Endothelial cell of umbilical vein (primary cell): ENCODE measurements at regions not wholly inside any gene's neighbourhood (a gene's known extent, or its start where the extent isn't known, plus 50 kb on each side); places are given as distances from the start of the nearest gene placed in this dataset.

Experiments used
- BruUV-seq: library from RNA; stranded (reverse); fragments of 400-500 nt; replicated peaks from 2 replicates; lab custom pipeline; 2021; lab: Mats Ljungman, UMichigan
- CTCF ChIA-PET: fragments of 300-600, 350-600 bp; sonication (Branson Sonifier 250); formaldehyde crosslinking; loops from one replicate; lab custom pipeline; 2021; ENCODE audit warnings: antibody characterized with exemption, inconsistent platforms; lab: Charles Lee
- POLR2A ChIA-PET: fragments of 300-600, 350-600 bp; sonication (Branson Sonifier 250); formaldehyde crosslinking; loops from one replicate; lab custom pipeline; 2021; ENCODE audit warnings: antibody characterized with exemption, inconsistent platforms; lab: Charles Lee
- DNase-seq: peaks from one replicate; pipeline ENCODE4 v3.0.0-alpha.2; 2011; ENCODE audit warnings: low read depth, low spot score
- FAIRE-seq: peaks from 2 replicates; lab custom pipeline; 2011; peaks lifted over from hg19 to GRCh38; lab: Jason Lieb, UNC
- H2AFZ ChIP-seq: 2 replicates; pipeline ENCODE4 v1.6.0; 2012; ENCODE audit warnings: low read depth, low read length, control low read depth, inconsistent platforms
- H3K27ac ChIP-seq: 2 replicates; pipeline ENCODE4 v1.5.1; 2011; ENCODE audit warnings: low read depth, mild to moderate bottlenecking, control low read depth, low read length, moderate library complexity; ENCODE audit not compliant: insufficient read depth
- H3K27me3 ChIP-seq, 2 experiments: 2 replicates each; pipeline versions ENCODE4 v1.6.0 to v1.6.1; 2011; ENCODE audit warnings: low read length in 2 of 2, mixed read lengths in 1 of 2; ENCODE audit not compliant: control insufficient read depth in 2 of 2, insufficient read depth in 2 of 2
- H3K36me3 ChIP-seq, 2 experiments: 2 replicates in 1 of 2; 3 replicates in 1 of 2; pipeline ENCODE4 v1.5.1; 2011; ENCODE audit warnings: low read length in 2 of 2, mild to moderate bottlenecking in 1 of 2, moderate library complexity in 1 of 2; ENCODE audit not compliant: control insufficient read depth in 2 of 2, insufficient read depth in 2 of 2; ENCODE audit errors: extremely low read depth in 1 of 2
- H3K4me1 ChIP-seq: 3 replicates; pipeline ENCODE4 v1.5.1; 2011; ENCODE audit warnings: mild to moderate bottlenecking, low read length; ENCODE audit not compliant: control insufficient read depth, insufficient read depth; ENCODE audit errors: extremely low read depth
- H3K4me2 ChIP-seq: 2 replicates; pipeline ENCODE4 v1.6.1; 2011; ENCODE audit warnings: low read length, control low read depth, mixed read lengths; ENCODE audit not compliant: insufficient read depth
- H3K4me3 ChIP-seq, 3 experiments: fragments of 200-600 bp in 1 of 3; sonication (generic), shearing (Covaris generic) in 1 of 3; replicated peaks in 1 of 3; 2 replicates each; pipeline ENCODE4 v1.5.1; 2011 to 2016; ENCODE audit warnings: control low read depth in 3 of 3, low read length in 3 of 3, mild to moderate bottlenecking in 2 of 3, inconsistent platforms in 1 of 3, low read depth in 1 of 3, moderate library complexity in 1 of 3; ENCODE audit not compliant: insufficient read depth in 1 of 3
- H3K79me2 ChIP-seq: 2 replicates; pipeline ENCODE4 v1.6.0; 2012; ENCODE audit warnings: low read length, inconsistent platforms; ENCODE audit not compliant: control insufficient read depth, insufficient read depth
- H3K9ac ChIP-seq: replicated peaks from 2 replicates; pipeline ENCODE3; 2011; ENCODE audit warnings: low read length, control low read depth; ENCODE audit not compliant: insufficient read depth; ENCODE audit errors: extremely low read depth
- H3K9me1 ChIP-seq: replicated peaks from 3 replicates; pipeline ENCODE4 v1.6.0; 2011; ENCODE audit warnings: mild to moderate bottlenecking, low read length; ENCODE audit not compliant: control insufficient read depth, insufficient read depth; ENCODE audit errors: extremely low read depth
- H3K9me3 ChIP-seq: replicated peaks from 2 replicates; pipeline ENCODE4 v1.5.1; 2012; ENCODE audit warnings: low read length, inconsistent platforms; ENCODE audit not compliant: control insufficient read depth, insufficient read depth
- H4K20me1 ChIP-seq: replicated peaks from 2 replicates; pipeline ENCODE3; 2011; ENCODE audit warnings: mild to moderate bottlenecking, low read length; ENCODE audit not compliant: control insufficient read depth, insufficient read depth; ENCODE audit errors: extremely low read depth
- EZH2 ChIP-seq: IDR thresholded peaks from 2 replicates; pipeline ENCODE4 v1.6.1; 2012; ENCODE audit warnings: borderline replicate concordance, low read depth, mild to moderate bottlenecking, moderate library complexity, low read length, inconsistent platforms; ENCODE audit not compliant: severe bottlenecking
- FOS ChIP-seq: IDR thresholded peaks from 2 replicates; pipeline ENCODE4 v1.6.1; 2011; ENCODE audit warnings: mild to moderate bottlenecking, low read length, moderate library complexity, borderline replicate concordance; ENCODE audit not compliant: insufficient read depth
- GATA2 ChIP-seq: IDR thresholded peaks from 2 replicates; pipeline ENCODE4 v1.7.0; 2011; ENCODE audit warnings: low read depth, mild to moderate bottlenecking, moderate library complexity, mixed read lengths, low read length; ENCODE audit not compliant: insufficient read length, insufficient read depth
- JUN ChIP-seq: IDR thresholded peaks from 2 replicates; pipeline ENCODE4 v1.6.1; 2011; ENCODE audit warnings: borderline replicate concordance, low read depth; ENCODE audit not compliant: insufficient read length, insufficient read depth
- MYC ChIP-seq: IDR thresholded peaks from one replicate; pipeline ENCODE4 v1.6.1; 2011; ENCODE audit warnings: mild to moderate bottlenecking, low read depth, low read length
- POLR2A ChIP-seq: IDR thresholded peaks from 2 replicates; pipeline ENCODE4 v1.6.1; 2012; ENCODE audit warnings: low read depth, mild to moderate bottlenecking, control low read depth, low read length
- POLR2AphosphoS5 ChIP-seq: IDR thresholded peaks from 2 replicates; pipeline ENCODE4 v1.6.1; 2012; ENCODE audit warnings: low read depth, mild to moderate bottlenecking, control low read depth, low read length, moderate library complexity; ENCODE audit not compliant: insufficient read depth
- dilution Hi-C: fragments of 300-500 bp; cut with MboI; formaldehyde crosslinking; loops from one replicate; pipeline ENCODE4 v1.15.0; 2019; ENCODE audit warnings: low sequenced_read_pairs; ENCODE audit not compliant: extremely low pct_ligation_motif_present
- intact Hi-C: fragments of 100-400 bp; cut with micrococcal nuclease; formaldehyde crosslinking; loops from one replicate; pipeline ENCODE4 v1.10.0; 2022
- TF ChIP-seq, protein P1 (sequence below): IDR thresholded peaks from 2 replicates; pipeline ENCODE4 v1.6.1; 2011; ENCODE audit not compliant: insufficient read depth, insufficient read length
- TF ChIP-seq, protein P2 (sequence below), 2 donors: IDR thresholded peaks; 1 replicate in 1 of 2; 2 replicates in 1 of 2; pipeline ENCODE4 v1.5.1; 2011; ENCODE audit warnings: low read length in 2 of 2, mild to moderate bottlenecking in 2 of 2, moderate library complexity in 2 of 2, control low read depth in 1 of 2, inconsistent platforms in 1 of 2, low read depth in 1 of 2; ENCODE audit not compliant: insufficient read depth in 1 of 2; ENCODE audit errors: extremely low read depth in 1 of 2

DNA sequence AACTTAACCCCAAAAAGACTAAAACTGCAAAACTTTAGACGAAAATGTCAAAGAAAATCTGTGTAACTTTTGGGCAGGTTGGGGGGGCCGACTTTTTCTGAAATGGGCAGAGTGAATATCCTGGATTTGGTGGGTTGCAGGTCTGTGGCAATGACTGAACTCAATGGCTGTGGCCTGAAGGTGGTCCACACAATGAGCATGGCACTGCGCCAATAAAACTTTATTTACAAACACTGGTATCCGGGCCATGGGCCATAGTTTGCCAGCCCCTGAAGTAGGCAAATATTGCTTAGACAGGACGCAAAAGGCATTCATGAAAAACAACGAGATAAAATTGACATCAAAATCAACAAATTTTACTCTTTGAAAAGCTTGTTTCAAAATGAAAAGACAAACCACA is 66.2 kb downstream of the RTP5 start:
- intact Hi-C loops = no loop called here
- CTCF ChIA-PET = no interaction called here

More for the DNA sequence above, 66.2 kb downstream of the RTP5 start:
- Histone ChIP-seq H3K9ac (no peak overlapping the region), H3K4me2 (no peak overlapping the region), H3K27ac (no peak overlapping the region), H3K27me3 (no peaks in the 10 kb centered on the region), H2AFZ (no peak overlapping the region), H3K36me3 (no peaks in the 10 kb centered on the region), H3K79me2 (no peaks in the 10 kb centered on the region), H4K20me1 (no peaks in the 10 kb centered on the region), H3K9me3 (no peaks in the 10 kb centered on the region), H3K9me1 (no peaks in the 10 kb centered on the region), H3K4me3 (no peak overlapping the region), H3K4me1 (no peaks in the 10 kb centered on the region)
- FAIRE-seq (no peak), DNase-seq (no peak)
- dilution Hi-C loops = no loop called here
- no peak for TF ChIP-seq GATA2
- no peak for TF ChIP-seq FOS
- TF ChIP-seq POLR2AphosphoS5 = no peak
- TF ChIP-seq, protein P1, sequence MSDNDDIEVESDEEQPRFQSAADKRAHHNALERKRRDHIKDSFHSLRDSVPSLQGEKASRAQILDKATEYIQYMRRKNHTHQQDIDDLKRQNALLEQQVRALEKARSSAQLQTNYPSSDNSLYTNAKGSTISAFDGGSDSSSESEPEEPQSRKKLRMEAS = no peak
- no peak for TF ChIP-seq MYC
- no peak for TF ChIP-seq JUN
- no peak for TF ChIP-seq EZH2
- TF ChIP-seq, protein P2, sequence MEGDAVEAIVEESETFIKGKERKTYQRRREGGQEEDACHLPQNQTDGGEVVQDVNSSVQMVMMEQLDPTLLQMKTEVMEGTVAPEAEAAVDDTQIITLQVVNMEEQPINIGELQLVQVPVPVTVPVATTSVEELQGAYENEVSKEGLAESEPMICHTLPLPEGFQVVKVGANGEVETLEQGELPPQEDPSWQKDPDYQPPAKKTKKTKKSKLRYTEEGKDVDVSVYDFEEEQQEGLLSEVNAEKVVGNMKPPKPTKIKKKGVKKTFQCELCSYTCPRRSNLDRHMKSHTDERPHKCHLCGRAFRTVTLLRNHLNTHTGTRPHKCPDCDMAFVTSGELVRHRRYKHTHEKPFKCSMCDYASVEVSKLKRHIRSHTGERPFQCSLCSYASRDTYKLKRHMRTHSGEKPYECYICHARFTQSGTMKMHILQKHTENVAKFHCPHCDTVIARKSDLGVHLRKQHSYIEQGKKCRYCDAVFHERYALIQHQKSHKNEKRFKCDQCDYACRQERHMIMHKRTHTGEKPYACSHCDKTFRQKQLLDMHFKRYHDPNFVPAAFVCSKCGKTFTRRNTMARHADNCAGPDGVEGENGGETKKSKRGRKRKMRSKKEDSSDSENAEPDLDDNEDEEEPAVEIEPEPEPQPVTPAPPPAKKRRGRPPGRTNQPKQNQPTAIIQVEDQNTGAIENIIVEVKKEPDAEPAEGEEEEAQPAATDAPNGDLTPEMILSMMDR (IDR thresholded peaks at IDR 0.05; ENCODE audit: extremely low read depth in 1 of 2, insufficient read depth in 1 of 2, low read depth in 1 of 2, low read length in 2 of 2) = no peak
- TF ChIP-seq POLR2A = no peak
- BruUV-seq = no TSS peak
- POLR2A ChIA-PET = no interaction called here
